ENCODE measurements at regions not wholly inside any gene's neighbourhood (a gene's known extent, or its start where the extent isn't known, plus 50 kb on each side); places are given as distances from the start of the nearest gene placed in this dataset.

GRCh38 chr2:82814146-82814545 lies 1644.9 kb downstream of the SUCLG1 start:
- H3K36me3 ChIP-seq: no peaks in the 10 kb centered on the region
- H3K9me3 ChIP-seq: no peaks in the 10 kb centered on the region
- no peak for DNase-seq
- H3K27me3 ChIP-seq: no peaks in the 10 kb centered on the region
- no peak overlapping the region for H3K4me3 ChIP-seq
- no peak for TF ChIP-seq CTCF (IDR thresholded peaks at IDR 0.05)
- no peak for TF ChIP-seq POLR2A (IDR thresholded peaks at IDR 0.05)
- H3K27ac ChIP-seq: no peak overlapping the region
- H3K4me1 ChIP-seq: no peaks in the 10 kb centered on the region

- H3K27me3 ChIP-seq: no peaks in the 10 kb centered on the region
- no peaks in the 10 kb centered on the region for H3K9me3 ChIP-seq
- no peak overlapping the region for H3K4me3 ChIP-seq
- no peak overlapping the region for H3K27ac ChIP-seq
- no peak for DNase-seq
- H3K4me1 ChIP-seq: no peaks in the 10 kb centered on the region
- H3K36me3 ChIP-seq: no peaks in the 10 kb centered on the region
- no peak for TF ChIP-seq POLR2A (IDR thresholded peaks at IDR 0.05)
- TF ChIP-seq CTCF (IDR thresholded peaks at IDR 0.05): no peak
Observed at GRCh38 chr2:82811946-82812345, 1647.1 kb downstream of the SUCLG1 start.

GRCh38 chr2:82803307-82803706 lies 1655.8 kb downstream of the SUCLG1 start:
- Histone ChIP-seq H3K4me1 (no peaks in the 10 kb centered on the region), H3K27me3 (no peaks in the 10 kb centered on the region), H3K4me3 (no peak overlapping the region), H3K36me3 (no peaks in the 10 kb centered on the region), H3K27ac (no peak overlapping the region), H3K9me3 (peaks cover 0 to 6% (median 3%) of the 10 kb centered on the region in 4 donors)
- no peak for DNase-seq
- TF ChIP-seq CTCF (IDR thresholded peaks at IDR 0.05) (no peak), POLR2A (IDR thresholded peaks at IDR 0.05) (no peak)

- no peaks in the 10 kb centered on the region for H3K36me3 ChIP-seq
- H3K4me3 ChIP-seq: no peak overlapping the region
- no peaks in the 10 kb centered on the region for H3K27me3 ChIP-seq
- H3K27ac ChIP-seq: no peak overlapping the region
- no peaks in the 10 kb centered on the region for H3K4me1 ChIP-seq
- TF ChIP-seq POLR2A (IDR thresholded peaks at IDR 0.05) (no peak), CTCF (IDR thresholded peaks at IDR 0.05) (no peak)
- H3K9me3 ChIP-seq: no peaks in the 10 kb centered on the region
- no peak for DNase-seq
Observed at GRCh38 chr2:82797469-82797868, 1661.6 kb downstream of the SUCLG1 start.

- TF ChIP-seq POLR2A (IDR thresholded peaks at IDR 0.05) (no peak), CTCF (IDR thresholded peaks at IDR 0.05) (no peak)
- Histone ChIP-seq H3K27me3 (no peaks in the 10 kb centered on the region), H3K27ac (no peak overlapping the region)
Observed at GRCh38 chr2:82796132-82796531, 1662.9 kb downstream of the SUCLG1 start.

GRCh38 chr2:82795446-82795845 lies 1663.6 kb downstream of the SUCLG1 start:
- Histone ChIP-seq H3K4me3 (no peak overlapping the region), H3K36me3 (no peaks in the 10 kb centered on the region), H3K4me1 (no peaks in the 10 kb centered on the region), H3K27me3 (no peaks in the 10 kb centered on the region), H3K9me3 (no peaks in the 10 kb centered on the region), H3K27ac (no peak overlapping the region)
- TF ChIP-seq POLR2A (IDR thresholded peaks at IDR 0.05): no peak
- TF ChIP-seq CTCF (IDR thresholded peaks at IDR 0.05): no peak
- DNase-seq: no peak

More at GRCh38 chr2:82796132-82796531, 1662.9 kb downstream of the SUCLG1 start:
- H3K9me3 ChIP-seq: no peaks in the 10 kb centered on the region
- H3K4me3 ChIP-seq: no peak overlapping the region
- no peaks in the 10 kb centered on the region for H3K4me1 ChIP-seq
- DNase-seq: no peak
- no peaks in the 10 kb centered on the region for H3K36me3 ChIP-seq
